COLO668 (cell line): ENCODE measurements at regions not wholly inside any gene's neighbourhood (a gene's known extent, or its start where the extent isn't known, plus 50 kb on each side); places are given as distances from the start of the nearest gene placed in this dataset.
"Not testable (repeated sequence)": the region's sequence is repeated elsewhere in the genome, so short reads cannot be mapped to it uniquely, and the experiment has no call there.

Experiments used
- DNase-seq: peaks from one replicate; lab custom pipeline; 2025; ENCODE audit not compliant: unreplicated experiment; lab: John Stamatoyannopoulos, UW

DNA sequence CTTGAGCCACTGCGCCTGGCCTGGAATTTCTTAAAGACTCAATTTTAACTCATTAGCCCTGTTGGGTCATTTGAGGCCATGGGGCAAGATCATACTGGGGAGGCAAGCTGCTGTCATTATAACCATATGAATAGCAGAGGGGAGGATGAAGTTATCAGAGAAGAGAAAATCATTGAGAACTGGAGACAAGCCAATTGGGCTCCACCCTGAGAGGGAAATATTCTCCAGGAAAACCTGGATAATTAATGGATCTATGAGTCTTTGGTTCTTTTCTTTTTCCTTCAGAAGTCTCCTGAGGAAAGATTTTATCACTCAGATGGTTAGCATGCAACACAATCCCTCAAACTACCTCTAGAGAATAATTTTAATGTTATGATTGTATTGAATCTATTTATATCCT lies 569.6 kb upstream of the TUSC1 start:
- no peak for DNase-seq

DNA sequence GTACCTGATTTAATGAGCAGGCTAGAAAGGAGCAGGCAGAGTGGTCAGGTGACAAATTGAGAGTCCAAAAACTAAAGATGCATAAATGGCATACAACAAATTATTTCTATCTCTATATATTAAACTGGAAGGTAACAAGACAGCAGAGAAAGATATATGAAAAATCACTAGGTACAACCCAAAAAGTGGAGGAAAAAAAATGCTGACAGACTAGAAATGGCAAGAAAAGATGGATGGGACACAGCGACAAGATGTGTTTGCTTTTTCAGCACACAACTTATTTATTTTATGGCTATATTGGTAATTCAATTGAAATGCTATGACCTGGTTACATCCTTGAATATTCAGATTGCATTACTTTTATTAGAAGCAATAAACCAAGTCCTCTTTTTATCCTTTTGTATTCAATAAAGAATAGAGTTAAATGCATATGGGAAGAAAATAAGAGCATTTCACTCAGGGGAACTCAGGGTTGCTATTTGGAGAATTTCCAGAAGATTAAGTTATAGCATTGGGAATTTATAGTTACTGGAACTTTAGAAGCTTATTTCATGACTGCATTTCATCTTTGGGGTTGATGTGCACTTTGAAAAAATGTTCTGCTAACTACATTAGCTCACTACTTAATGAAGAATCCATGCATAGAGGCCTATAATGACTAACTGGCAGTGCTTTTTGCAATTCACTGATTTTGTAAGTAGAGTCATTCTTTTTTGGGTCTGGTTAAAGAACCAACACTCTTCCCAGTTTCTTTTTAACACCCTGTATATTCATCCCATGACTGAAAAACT lies 566.6 kb upstream of the TUSC1 start:
- no peak for DNase-seq

GRCh38 chr9:26243726-26244125 lies 565.5 kb upstream of the TUSC1 start:
- DNase-seq = no peak

DNA sequence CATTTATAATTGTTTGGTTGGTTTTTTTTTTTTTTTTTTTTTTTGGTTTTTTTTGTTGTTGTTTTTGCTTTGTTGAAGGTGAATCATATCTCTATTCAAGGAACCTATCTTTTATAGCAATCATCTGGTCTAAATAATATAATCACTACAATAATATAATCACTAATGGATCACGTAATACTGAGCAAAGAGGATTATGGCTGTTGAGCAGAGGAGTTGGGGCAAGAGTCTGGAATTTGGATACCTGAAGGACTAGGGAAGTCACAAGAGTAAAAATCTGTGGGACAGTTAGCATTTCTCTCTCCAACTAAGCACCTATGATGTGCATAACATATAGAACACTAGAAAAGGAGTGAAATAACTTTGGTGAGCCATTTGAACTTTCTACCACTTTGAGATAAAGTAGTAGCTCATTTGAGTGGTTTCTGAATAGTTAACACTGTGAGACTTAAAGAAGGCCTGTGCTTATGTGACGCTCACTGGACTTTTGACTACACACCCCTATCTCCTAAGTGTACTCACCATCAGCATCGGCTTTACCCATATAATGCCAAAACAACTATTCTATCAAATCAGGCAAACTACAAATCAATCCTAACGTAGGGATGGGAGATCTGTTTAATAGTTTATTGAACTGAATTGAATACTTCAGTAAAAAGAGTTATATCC lies 564.9 kb upstream of the TUSC1 start:
- DNase-seq = no peak

DNA sequence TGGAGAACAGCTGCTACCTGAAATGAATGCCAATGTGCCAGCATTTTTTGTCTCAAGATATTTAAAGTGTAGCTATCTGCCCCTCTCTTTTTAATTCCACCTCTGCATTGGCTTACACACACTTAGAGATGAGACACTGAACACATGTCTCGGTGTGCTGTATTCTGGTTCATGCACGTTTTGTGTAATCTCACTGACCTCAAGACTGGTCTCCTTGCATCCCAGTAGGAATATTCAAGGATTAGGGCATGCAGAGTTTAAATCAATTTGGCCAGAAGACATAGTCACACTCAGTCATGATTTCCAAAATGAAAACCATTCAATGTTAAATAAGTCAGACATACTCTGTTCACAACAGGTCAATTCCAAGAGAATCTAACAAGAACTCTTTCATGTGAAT lies 561.8 kb upstream of the TUSC1 start:
- DNase-seq = no peak

DNA sequence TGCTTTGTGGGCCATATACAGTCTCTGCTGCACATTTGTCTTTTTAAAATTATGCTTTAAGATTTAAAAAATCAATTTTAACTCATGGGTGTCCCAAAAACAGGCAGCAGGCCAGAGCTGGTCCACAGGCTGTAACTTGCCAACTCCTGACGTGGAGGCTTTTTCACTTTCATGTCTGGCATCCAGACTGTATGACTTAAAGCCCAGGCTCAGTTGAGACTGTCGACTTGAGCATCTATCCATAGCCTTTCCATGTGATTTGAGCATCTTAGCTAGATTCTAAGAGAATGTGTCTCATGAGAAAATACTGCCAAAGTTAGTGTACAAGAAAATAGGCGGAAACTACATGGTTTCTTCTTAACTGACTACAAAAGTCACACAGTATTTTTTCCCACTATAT lies 559.0 kb upstream of the TUSC1 start:
- DNase-seq = no peak

DNA sequence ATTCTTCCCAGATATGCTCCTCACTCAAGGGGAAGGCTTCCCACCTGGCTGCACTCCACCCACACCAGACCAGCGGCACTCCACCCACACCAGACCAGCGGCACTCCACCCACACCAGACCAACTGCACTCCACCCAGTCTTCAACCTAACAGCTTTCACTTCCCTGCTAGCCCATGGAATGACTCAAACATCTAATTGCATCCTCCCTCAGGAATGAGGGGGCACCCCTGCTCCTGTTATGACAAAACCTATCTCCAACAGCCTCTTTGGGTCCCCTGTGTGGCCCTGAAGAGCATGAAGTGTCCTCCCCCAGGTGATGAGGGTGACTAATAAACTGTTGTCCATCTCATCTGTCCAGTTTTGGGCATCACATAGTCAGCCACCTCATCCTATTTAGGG lies 556.6 kb upstream of the TUSC1 start:
- DNase-seq = no peak

- DNase-seq = no peak
Measured at GRCh38 chr9:26231391-26231790, 553.1 kb upstream of the TUSC1 start.

- no peak for DNase-seq
Measured at GRCh38 chr9:26229324-26230054, 551.2 kb upstream of the TUSC1 start.

DNA sequence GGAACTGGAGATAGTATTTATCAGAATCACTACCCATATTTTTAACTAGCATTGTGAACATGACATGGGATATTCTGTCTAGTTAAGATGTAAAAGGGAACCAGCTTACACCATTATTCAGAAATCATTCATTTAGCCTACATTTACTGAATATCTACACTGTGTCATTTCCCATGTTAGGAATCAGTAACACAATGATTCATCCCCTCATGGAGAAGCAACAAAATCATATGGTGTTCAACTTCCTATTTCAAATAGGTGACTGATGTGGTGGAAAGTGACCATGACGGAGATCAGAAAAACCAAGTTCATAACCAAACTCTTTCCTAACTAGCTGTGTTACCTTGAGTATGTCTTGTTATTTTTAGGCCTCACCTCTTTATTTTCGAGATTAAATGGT lies 550.0 kb upstream of the TUSC1 start:
- no peak for DNase-seq

DNA sequence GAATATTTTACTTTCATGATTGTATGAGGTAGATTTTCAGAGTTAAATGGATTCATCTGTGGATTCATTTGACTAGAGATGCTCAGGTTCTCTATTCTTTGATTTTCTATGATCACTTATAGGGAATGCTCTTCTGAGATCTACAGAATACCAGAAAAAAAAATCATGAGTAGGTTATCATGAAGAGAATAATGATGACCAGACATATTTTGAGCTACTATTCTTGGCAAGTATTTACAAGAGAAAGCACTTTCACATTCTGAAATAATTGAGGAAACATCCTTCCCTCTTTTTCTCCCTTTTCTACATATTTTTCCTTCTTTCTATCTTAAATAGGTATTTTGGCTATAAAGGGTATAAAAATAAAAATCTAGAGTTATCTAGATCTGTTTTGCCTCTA lies 543.0 kb upstream of the TUSC1 start:
- DNase-seq = no peak

- DNase-seq = no peak
Measured at GRCh38 chr9:26220367-26220766, 542.1 kb upstream of the TUSC1 start.

DNA sequence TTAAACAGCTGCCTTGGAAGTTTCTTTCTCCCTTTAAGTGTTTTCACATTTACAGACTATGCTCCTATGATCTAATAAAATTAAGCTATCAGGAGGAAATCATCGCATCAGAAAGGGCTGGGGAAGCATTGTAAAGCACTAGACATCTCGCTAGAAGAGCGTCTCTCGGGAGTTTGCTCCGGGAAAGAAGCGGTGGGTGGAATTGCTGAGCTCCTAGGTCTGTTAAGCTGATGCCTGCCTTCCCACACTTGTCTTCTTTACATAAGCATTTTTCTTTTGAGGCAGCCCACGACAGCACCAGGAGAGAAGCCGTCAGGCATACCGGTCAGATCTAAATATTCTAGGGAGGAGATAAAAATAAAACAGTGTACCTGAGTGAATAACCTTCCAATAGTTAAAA lies 541.7 kb upstream of the TUSC1 start:
- no peak for DNase-seq

DNA sequence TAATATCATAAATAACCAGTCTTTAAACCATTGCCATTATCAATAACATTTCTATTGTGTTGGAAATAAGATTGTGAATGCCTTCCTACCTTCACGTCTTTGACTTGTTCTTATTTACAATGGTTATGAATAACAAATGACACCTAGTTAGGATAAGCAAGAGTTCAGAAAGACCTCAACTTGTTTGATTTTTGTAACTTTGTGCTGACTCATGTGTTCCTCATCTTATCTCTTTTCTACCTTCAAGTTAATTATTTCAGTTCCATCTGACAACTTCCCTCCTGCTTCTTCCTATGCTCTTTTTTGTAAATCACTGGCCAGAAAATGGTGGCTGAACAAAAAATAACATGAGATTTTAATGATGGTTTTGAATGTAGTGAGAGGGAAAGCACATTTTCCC lies 538.5 kb upstream of the TUSC1 start:
- DNase-seq = no peak

- DNase-seq = not testable (repeated sequence)
Measured at GRCh38 chr9:26214713-26215444, 536.6 kb upstream of the TUSC1 start.

DNA sequence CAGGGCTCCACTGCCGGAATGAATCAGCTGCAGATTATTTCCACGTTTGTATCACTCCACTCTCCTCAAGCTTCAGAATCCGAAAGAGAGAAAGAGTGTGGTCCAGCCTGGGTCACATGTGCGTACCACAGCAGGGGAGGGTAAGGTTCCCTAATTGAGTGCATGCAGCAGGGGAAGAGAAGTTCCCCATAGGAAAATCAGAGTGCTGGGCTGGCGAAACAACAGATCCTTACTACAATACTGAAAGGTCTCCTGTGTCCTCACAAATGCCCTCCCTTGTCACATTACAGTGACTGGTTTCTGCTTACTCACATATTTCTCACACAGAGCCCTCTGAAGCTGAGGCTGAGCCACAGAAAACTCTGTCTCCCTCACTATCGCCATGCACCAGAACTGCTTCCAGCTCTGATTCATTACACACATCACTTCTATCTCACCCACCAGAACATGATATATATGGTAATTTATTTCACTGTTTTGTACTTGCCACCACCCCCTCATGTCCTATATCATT lies 532.2 kb upstream of the TUSC1 start:
- no peak for DNase-seq

- no peak for DNase-seq
Measured at GRCh38 chr9:26205261-26205660, 527.0 kb upstream of the TUSC1 start.

- DNase-seq = no peak
Measured at GRCh38 chr9:26193237-26193636, 515.0 kb upstream of the TUSC1 start.

DNA sequence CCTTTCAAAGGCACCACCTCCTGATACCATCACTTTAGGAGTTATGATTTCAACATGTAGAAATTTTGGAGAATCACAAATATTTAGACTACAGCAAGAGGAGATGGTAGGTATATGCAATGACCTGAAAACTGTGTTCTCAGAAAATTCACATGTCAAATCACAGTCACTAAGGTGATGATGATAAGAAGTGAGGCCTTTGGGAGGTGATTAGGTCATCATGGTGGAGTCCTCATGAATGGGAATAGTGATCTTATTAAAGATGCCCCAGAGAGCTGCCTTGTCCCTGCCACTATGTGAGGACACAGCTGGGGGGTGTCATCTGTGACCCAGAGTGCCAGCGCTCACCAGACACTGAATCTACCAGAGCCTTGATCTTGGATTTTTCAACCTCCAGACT lies 513.5 kb upstream of the TUSC1 start:
- DNase-seq = no peak

DNA sequence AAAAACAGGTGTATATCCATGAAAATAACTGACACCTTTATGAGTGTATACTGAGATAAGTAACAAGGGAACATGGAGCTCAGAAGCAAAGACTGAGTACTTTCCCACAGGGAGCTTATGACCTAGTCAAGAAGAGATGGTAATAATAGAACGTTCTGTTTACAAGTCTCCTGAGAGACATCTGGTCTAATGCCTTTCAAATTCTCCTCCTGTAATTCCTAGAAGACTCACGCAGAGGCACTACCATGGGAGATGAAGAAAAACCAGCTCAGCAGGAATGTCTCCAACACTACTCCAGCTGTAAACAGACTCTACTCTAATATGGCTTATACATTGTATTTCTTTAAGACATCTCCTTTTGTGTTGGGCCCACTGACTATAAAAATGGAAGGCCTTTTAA lies 503.6 kb upstream of the TUSC1 start:
- DNase-seq = no peak

- no peak for DNase-seq
Measured at GRCh38 chr9:26176628-26177027, 498.4 kb upstream of the TUSC1 start.
